ENCODE measurements at regions not wholly inside any gene's neighbourhood (a gene's known extent, or its start where the extent isn't known, plus 50 kb on each side); places are given as distances from the start of the nearest gene placed in this dataset.
A peak's percentile ranks its signal among the peaks of the same experiment; 100 is the strongest.

- intact Hi-C loops (cut with DNase I): no loop called here
- Histone ChIP-seq H3K9me3 (peaks cover 0 to 4% of the 10 kb centered on the region in 2 donors), H3K27me3 (no peaks in the 10 kb centered on the region), H3K4me3 (no peak overlapping the region), H3K36me3 (no peaks in the 10 kb centered on the region), H3K4me1 (no peaks in the 10 kb centered on the region), H3K27ac (no peak overlapping the region)
- ATAC-seq (no peak), DNase-seq (no peak)
- TF ChIP-seq, protein P1, sequence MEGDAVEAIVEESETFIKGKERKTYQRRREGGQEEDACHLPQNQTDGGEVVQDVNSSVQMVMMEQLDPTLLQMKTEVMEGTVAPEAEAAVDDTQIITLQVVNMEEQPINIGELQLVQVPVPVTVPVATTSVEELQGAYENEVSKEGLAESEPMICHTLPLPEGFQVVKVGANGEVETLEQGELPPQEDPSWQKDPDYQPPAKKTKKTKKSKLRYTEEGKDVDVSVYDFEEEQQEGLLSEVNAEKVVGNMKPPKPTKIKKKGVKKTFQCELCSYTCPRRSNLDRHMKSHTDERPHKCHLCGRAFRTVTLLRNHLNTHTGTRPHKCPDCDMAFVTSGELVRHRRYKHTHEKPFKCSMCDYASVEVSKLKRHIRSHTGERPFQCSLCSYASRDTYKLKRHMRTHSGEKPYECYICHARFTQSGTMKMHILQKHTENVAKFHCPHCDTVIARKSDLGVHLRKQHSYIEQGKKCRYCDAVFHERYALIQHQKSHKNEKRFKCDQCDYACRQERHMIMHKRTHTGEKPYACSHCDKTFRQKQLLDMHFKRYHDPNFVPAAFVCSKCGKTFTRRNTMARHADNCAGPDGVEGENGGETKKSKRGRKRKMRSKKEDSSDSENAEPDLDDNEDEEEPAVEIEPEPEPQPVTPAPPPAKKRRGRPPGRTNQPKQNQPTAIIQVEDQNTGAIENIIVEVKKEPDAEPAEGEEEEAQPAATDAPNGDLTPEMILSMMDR (IDR thresholded peaks at IDR 0.05): no peak
These were observed 246.5 kb downstream of the GALR1 start for GRCh38 chr18:77495982-77496690.

DNA sequence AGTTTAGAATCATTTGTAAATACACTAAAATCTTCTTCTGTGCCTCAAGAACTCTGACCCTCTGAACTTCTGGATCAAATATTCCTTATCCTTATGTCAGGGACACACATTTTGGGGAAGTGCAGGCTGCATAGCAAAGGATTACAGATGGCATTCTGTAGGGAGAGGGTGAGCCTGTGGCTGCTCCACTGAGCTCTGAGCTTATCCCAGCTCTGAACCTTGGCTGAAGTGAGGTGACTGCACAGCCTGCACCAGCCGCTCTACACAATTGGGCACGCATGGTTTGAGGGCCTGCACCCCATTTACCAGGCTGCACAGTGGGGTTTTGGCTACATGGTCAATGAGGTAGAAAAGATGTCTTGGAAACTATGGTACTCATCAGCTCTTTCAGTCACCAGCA lies 251.6 kb downstream of the GALR1 start:
- TF ChIP-seq, protein P1 (IDR thresholded peaks at IDR 0.05): no peak
- Histone ChIP-seq H3K36me3 (no peaks in the 10 kb centered on the region), H3K9me3 (peaks cover 0 to 4% of the 10 kb centered on the region in 2 donors), H3K27me3 (no peaks in the 10 kb centered on the region), H3K27ac (no peak overlapping the region), H3K4me1 (no peaks in the 10 kb centered on the region), H3K4me3 (no peak overlapping the region)
- no peak for ATAC-seq
- intact Hi-C loops (cut with DNase I): no loop called here
- no peak for DNase-seq

DNA sequence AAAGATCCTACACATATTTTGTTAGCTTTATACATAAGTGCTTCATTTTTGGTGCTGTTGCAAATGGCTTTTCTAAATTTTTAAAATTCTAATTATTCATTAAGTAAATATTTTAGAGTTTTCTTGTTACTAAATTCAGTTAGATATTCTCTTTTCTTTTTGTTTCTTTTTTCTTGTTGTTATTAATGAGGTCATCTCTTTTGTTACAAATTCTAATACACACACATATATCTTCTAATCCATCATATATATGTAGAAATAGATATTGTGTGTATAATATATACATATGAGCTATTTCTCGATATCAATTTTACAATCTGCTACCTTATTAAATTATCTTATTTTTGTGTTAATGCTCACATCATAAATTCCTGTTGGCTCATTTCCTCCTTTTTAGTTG lies 255.9 kb downstream of the GALR1 start:
- Histone ChIP-seq H3K4me1 (no peaks in the 10 kb centered on the region), H3K27me3 (no peaks in the 10 kb centered on the region), H3K9me3 (no peaks in the 10 kb centered on the region), H3K4me3 (no peak overlapping the region), H3K36me3 (no peaks in the 10 kb centered on the region), H3K27ac (no peak overlapping the region)
- TF ChIP-seq, protein P1 (IDR thresholded peaks at IDR 0.05): no peak
- ATAC-seq (no peak), DNase-seq (no peak)
- intact Hi-C loops (cut with DNase I): no loop called here

GRCh38 chr18:77512152-77512551 lies 262.5 kb downstream of the GALR1 start:
- TF ChIP-seq, protein P1 (IDR thresholded peaks at IDR 0.05): no peak
- H3K27me3 ChIP-seq: no peaks in the 10 kb centered on the region
- H3K36me3 ChIP-seq: no peaks in the 10 kb centered on the region
- DNase-seq (no peak), ATAC-seq (no peak)
- no peak overlapping the region for H3K27ac ChIP-seq
- intact Hi-C loops (cut with DNase I): no loop called here
- H3K4me3 ChIP-seq: no peak overlapping the region
- H3K4me1 ChIP-seq: no peaks in the 10 kb centered on the region
- H3K9me3 ChIP-seq: peaks cover 0 to 7% of the 10 kb centered on the region in 2 donors

DNA sequence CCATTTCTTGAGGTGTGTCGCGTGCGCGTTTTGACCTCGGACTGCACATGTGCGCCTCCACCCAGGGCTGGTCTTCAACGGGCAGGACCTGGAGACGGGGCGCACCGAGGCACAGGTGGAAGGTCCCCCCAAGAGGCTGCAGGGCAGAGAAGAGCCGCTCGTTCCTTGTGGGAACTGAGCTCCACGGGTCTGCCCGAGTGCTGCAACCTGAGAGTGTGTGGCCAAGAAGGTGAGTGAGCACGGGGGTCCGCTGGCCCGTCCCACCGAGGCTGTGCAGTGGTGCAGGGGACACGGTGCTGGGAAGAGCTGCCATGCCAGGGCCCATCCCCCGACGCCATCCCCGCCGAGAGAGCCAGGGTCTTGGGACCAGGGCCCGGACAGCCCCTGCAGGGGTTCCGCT lies 268.3 kb downstream of the GALR1 start:
- Histone ChIP-seq H3K9me3 (peaks cover 0 to 7% of the 10 kb centered on the region in 2 donors), H3K4me1 (no peaks in the 10 kb centered on the region), H3K27ac (no peak overlapping the region), H3K36me3 (no peaks in the 10 kb centered on the region), H3K27me3 (no peaks in the 10 kb centered on the region), H3K4me3 (no peak overlapping the region)
- intact Hi-C loops (cut with DNase I): no loop called here
- TF ChIP-seq, protein P1 (IDR thresholded peaks at IDR 0.05): no peak
- ATAC-seq (no peak), DNase-seq (peak in 1 of 4 donors; percentile 74)

Measured in left lung (tissue), 4 donors.